Pancreas (tissue), 10 donors: ENCODE measurements at regions not wholly inside any gene's neighbourhood (a gene's known extent, or its start where the extent isn't known, plus 50 kb on each side); places are given as distances from the start of the nearest gene placed in this dataset.

ENCODE experiments used
- ATAC-seq, 4 donors: fragments of 200-7000 bp; cut with Tn5 transposase; one replicate each; pipeline versions ENCODE4 v1.8.0 to v1.9.1; 2020; ENCODE audit warnings: mild to moderate bottlenecking in 4 of 4, moderate library complexity in 4 of 4
- DNase-seq, 6 donors: peaks; one replicate each; pipeline ENCODE4 v3.0.0-alpha.2; 2020
- FAIRE-seq: peaks from 2 replicates; lab custom pipeline; 2012; peaks lifted over from hg19 to GRCh38; lab: Jason Lieb, UNC
- H3K27ac ChIP-seq, 4 donors: fragments of 200-600 bp; sonication (generic); 1 replicate in 3 of 4; 2 replicates in 1 of 4; pipeline versions ENCODE4 v1.5.0 to v1.8.0; 2020
- H3K27me3 ChIP-seq, 4 donors: fragments of 200-600 bp; one replicate each; pipeline ENCODE4 v1.8.0; 2021
- H3K36me3 ChIP-seq, 3 donors: fragments of 200-600 bp; sonication (generic) in 1 of 3; one replicate each; pipeline versions ENCODE4 v1.5.0 to v1.8.0; 2020 to 2021
- H3K4me1 ChIP-seq, 3 donors: fragments of 200-600 bp; one replicate each; pipeline ENCODE4 v1.8.0; 2021
- H3K4me3 ChIP-seq, 4 donors: fragments of 200-600 bp; sonication (generic) in 2 of 4; one replicate each; pipeline versions ENCODE4 v1.5.0 to v1.8.0; 2020 to 2021
- H3K9me3 ChIP-seq, 4 donors: fragments of 200-600 bp; one replicate each; pipeline ENCODE4 v1.8.0; 2021
- whole genome bisulfite sequencing, 2 donors: extraction: QIAGEN DNeasy Blood & Tissue Kit; methylation state at CpG; one replicate each; pipeline ENCODE4 v1.1.7; 2013; 5-methylcytosine and 5-hydroxymethylcytosine counted together
- intact Hi-C, 3 donors: fragments of 100-400 bp; cut with DNase I; formaldehyde crosslinking; loops; one replicate each; pipeline versions ENCODE4 v1.11.1 to v1.14.2; 2022
- TF ChIP-seq, protein P1 (sequence below), 4 donors: fragments of 200-600 bp; sonication (generic) in 3 of 4; IDR thresholded peaks; one replicate each; pipeline versions ENCODE4 v1.5.0 to v1.8.0; 2021; ENCODE audit warnings: antibody characterized with exemption in 4 of 4
- donor health status: healthy with polysubstance abuse.
- donor health status: DM: no; HTN: no; CAD: no; lungs with moderate emphysema.
- donor health status: DM: no; HTN: no; CAD: no.
- donor health status: control.
- donor health status: control.
- donor health status: Bipolar disorder and iron deficiency.
- donor health status: DM: yes; HTN: yes; CAD: no.
- donor health status: DM: no; HTN: no; CAD: no.
- donor health status: DM: no; HTN: no; CAD: no.
- donor health status: DM: yes; HTN: yes; CAD: no.

- Histone ChIP-seq H3K9me3 (no peaks in the 10 kb centered on the region), H3K4me3 (no peak overlapping the region), H3K36me3 (no peaks in the 10 kb centered on the region), H3K27ac (no peak overlapping the region), H3K4me1 (no peaks in the 10 kb centered on the region), H3K27me3 (no peaks in the 10 kb centered on the region)
- DNase-seq: no peak
- WGBS, 2 donors: 43 to 76% methylated on average over 1 of the region's 1 CpG
- intact Hi-C loops: no loop called here
- no peak for ATAC-seq
- TF ChIP-seq, protein P1, sequence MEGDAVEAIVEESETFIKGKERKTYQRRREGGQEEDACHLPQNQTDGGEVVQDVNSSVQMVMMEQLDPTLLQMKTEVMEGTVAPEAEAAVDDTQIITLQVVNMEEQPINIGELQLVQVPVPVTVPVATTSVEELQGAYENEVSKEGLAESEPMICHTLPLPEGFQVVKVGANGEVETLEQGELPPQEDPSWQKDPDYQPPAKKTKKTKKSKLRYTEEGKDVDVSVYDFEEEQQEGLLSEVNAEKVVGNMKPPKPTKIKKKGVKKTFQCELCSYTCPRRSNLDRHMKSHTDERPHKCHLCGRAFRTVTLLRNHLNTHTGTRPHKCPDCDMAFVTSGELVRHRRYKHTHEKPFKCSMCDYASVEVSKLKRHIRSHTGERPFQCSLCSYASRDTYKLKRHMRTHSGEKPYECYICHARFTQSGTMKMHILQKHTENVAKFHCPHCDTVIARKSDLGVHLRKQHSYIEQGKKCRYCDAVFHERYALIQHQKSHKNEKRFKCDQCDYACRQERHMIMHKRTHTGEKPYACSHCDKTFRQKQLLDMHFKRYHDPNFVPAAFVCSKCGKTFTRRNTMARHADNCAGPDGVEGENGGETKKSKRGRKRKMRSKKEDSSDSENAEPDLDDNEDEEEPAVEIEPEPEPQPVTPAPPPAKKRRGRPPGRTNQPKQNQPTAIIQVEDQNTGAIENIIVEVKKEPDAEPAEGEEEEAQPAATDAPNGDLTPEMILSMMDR (IDR thresholded peaks at IDR 0.05): no peak
- no peak for FAIRE-seq
Measured at GRCh38 chr16:89027281-89027680, 50.3 kb upstream of the CBFA2T3 start.

DNA sequence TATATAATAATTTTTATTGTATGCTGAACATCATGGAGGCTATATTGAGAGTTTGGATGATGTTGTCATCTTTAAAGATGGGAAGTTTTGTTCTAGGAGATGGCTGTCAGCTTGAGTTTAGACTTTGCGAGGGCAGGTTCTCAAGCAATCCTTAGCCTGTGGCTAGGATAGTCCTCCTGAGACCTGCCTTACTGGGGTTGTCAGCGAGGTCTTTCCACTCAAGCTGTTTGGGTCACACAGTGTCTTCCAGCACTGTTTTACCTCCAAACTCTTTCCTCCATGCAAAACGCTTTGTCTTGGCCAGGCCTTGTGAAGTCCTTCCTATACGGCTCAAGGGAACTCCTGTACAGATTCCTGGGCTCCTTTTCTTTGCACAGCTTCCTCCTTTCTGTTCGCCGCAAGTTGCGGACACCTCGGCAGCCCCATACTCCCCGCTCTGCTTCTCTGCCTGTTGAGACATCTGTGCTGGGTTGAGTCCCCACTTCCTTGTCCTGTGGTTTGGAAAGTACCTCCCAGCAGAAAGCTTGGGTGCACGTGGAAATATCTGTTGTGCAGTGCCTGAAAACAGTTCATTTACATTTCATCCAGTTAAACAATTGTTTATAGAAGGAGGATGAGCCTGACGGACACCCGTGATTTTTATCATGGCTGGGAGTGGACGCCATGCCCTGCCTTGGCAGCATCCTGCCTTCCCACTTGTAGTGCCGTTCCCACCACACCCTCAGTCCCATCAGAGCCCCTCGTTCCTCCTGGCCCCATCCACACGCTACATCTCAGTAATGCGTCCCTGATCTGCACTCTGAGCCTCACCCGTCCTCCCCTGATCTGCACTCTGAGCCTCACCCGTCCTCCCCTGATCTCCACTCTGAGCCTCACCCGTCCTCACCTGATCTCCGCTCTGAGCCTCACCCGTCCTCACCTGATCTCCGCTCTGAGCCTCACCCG is 55.0 kb upstream of the CBFA2T3 start:
- WGBS, 2 donors: 63 to 76% methylated on average over 24 of the region's 24 CpGs
- TF ChIP-seq, protein P1 (IDR thresholded peaks at IDR 0.05): no peak
- no peaks in the 10 kb centered on the region for H3K27me3 ChIP-seq
- no peaks in the 10 kb centered on the region for H3K36me3 ChIP-seq
- no peak for FAIRE-seq
- ATAC-seq: peak in 2 of 4 donors; percentile 73 to 83
- H3K4me1 ChIP-seq: no peaks in the 10 kb centered on the region
- H3K27ac ChIP-seq: no peak overlapping the region
- intact Hi-C loops: no loop called here
- peak in 2 of 6 donors; percentile 39 to 45 for DNase-seq
- H3K9me3 ChIP-seq: no peaks in the 10 kb centered on the region
- H3K4me3 ChIP-seq: no peak overlapping the region

DNA sequence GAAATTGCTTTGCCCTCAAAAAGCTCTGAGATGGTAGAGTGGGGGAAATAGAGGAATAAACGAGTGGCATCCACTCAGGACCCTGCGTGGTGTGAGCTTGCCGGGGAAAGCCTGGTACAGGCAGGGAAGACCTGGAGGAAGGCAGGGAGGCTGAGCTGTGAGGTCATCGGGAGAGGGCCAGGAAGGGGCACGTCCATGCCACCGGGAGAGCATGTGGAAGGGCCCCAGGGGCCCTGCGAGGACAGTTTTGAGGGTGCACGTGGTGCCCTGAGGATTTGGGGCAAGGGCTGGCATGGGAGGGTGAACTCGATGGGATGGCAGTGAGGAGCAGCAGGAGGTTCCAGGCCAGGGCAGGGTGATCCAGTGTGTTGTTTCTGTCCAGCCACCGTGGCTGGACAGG is 56.3 kb upstream of the CBFA2T3 start:
- H3K4me1 ChIP-seq: no peaks in the 10 kb centered on the region
- H3K27ac ChIP-seq: no peak overlapping the region
- no peaks in the 10 kb centered on the region for H3K27me3 ChIP-seq
- H3K9me3 ChIP-seq: no peaks in the 10 kb centered on the region
- no peak overlapping the region for H3K4me3 ChIP-seq
- WGBS, 2 donors: 62 to 69% methylated on average over 10 of the region's 10 CpGs
- TF ChIP-seq, protein P1 (IDR thresholded peaks at IDR 0.05): no peak
- no peaks in the 10 kb centered on the region for H3K36me3 ChIP-seq
- ATAC-seq (no peak), FAIRE-seq (no peak), DNase-seq (peak in 2 of 6 donors; percentile 33 to 39)
- intact Hi-C loops: no loop called here

- WGBS, 2 donors: 72 to 82% methylated on average over 31 of the region's 31 CpGs
- H3K27ac ChIP-seq: no peak overlapping the region
- DNase-seq (peak in 3 of 6 donors; percentile 13 to 27 (median 26)), FAIRE-seq (no peak), ATAC-seq (no peak)
- H3K27me3 ChIP-seq: no peaks in the 10 kb centered on the region
- H3K4me1 ChIP-seq: no peaks in the 10 kb centered on the region
- intact Hi-C loops: no loop called here
- H3K9me3 ChIP-seq: no peaks in the 10 kb centered on the region
- H3K4me3 ChIP-seq: no peak overlapping the region
- TF ChIP-seq, protein P1 (IDR thresholded peaks at IDR 0.05): no peak
- H3K36me3 ChIP-seq: no peaks in the 10 kb centered on the region
Measured at GRCh38 chr16:89033796-89034572, 57.0 kb upstream of the CBFA2T3 start.
